ENCODE measurements at regions not wholly inside any gene's neighbourhood (a gene's known extent, or its start where the extent isn't known, plus 50 kb on each side); places are given as distances from the start of the nearest gene placed in this dataset.

- WGBS (ENCODE audit: low lambda C conversion rate): 3% methylated on average over 1 of the region's 1 CpG
- BruUV-seq (replicated peaks): no TSS peak
- intact Hi-C loops (cut with micrococcal nuclease; ENCODE audit: unreplicated experiment): no loop called here
- Histone ChIP-seq H3K4me1 (ENCODE audit: insufficient read depth, low read length) (no peaks in the 10 kb centered on the region), H4K20me1 (ENCODE audit: insufficient read depth, low read length) (no peaks in the 10 kb centered on the region), H3K27me3 (ENCODE audit: control insufficient read depth in 1 of 2, insufficient read depth in 2 of 2, low read length in 2 of 2) (no peaks in the 10 kb centered on the region), H2AFZ (ENCODE audit: low read length) (no peak overlapping the region), H3K4me2 (ENCODE audit: low read depth, low read length) (no peak overlapping the region), H3K27ac (ENCODE audit: extremely low read length, insufficient read depth, low read length) (no peak overlapping the region), H3K79me2 (ENCODE audit: insufficient read depth, low read length) (no peaks in the 10 kb centered on the region), H3K9me3 (ENCODE audit: low read length) (no peaks in the 10 kb centered on the region), H3K9ac (ENCODE audit: insufficient read depth, low read depth, low read length) (no peak overlapping the region), H3K4me3 (replicated peaks in 1 of 3; ENCODE audit: insufficient read depth in 1 of 3, low read depth in 2 of 3, low read length in 3 of 3) (no peak overlapping the region), H3K36me3 (replicated peaks in 1 of 2; ENCODE audit: control insufficient read depth in 1 of 2, insufficient read depth in 2 of 2, low read length in 2 of 2) (no peaks in the 10 kb centered on the region)
- no peak for DNase-seq (ENCODE audit: low spot score)
- POLR2A ChIA-PET: no interaction called here
- FAIRE-seq: no peak
- no peak for ATAC-seq
- TF ChIP-seq HNRNPL (IDR thresholded peaks at IDR 0.05; ENCODE audit: low read depth, low read length): no peak
- TF ChIP-seq MEF2D (CRISPR knock-in tag; IDR thresholded peaks at IDR 0.05): no peak
- peak; percentile 80 for TF ChIP-seq ATF7 (IDR thresholded peaks at IDR 0.05)
- no peak for TF ChIP-seq ATF7 (CRISPR knock-in tag; IDR thresholded peaks at IDR 0.05)
- no peak for TF ChIP-seq ZSCAN12 (CRISPR knock-in tag; IDR thresholded peaks at IDR 0.05)
- no peak for TF ChIP-seq ZNF503 (CRISPR knock-in tag; IDR thresholded peaks at IDR 0.05)
- TF ChIP-seq CREB1 (IDR thresholded peaks at IDR 0.05): peak; percentile 78
- TF ChIP-seq CREB1 (CRISPR knock-in tag; IDR thresholded peaks at IDR 0.05): no peak
- CTCF ChIA-PET (ENCODE audit: low intra/inter-chr PET ratio, low total read pairs): no interaction called here
- in situ Hi-C loops (cut with HindIII; ENCODE audit: extremely low pct_ligation_motif_present, low pct_unique_long_range_greater_than_20kb): no loop called here
Measured at GRCh38 chr13:87314822-87315221, 356.3 kb upstream of the SLITRK5 start.

DNA sequence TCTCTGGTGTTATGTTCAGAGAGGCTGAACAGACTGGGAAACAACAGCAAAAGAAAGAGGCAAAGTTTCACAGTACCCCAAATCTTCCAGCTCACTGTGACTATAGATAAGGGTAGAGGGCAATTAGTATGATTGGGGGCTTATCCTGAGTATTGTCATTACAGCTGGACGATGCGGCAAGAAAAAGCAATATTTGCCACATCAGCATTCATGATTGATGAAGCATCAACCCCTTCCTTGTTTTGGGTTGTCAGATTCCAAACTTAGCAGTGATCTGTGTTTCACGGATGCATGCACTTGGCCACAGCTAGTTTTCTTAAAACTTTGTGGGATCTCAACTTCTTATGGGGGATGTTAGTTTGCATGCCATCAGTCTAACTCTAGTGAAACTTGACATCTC lies 348.8 kb upstream of the SLITRK5 start:
- ChIA-PET CTCF (ENCODE audit: low intra/inter-chr PET ratio, low total read pairs) (no interaction called here), POLR2A (no interaction called here)
- TF ChIP-seq MEIS1 (CRISPR knock-in tag; IDR thresholded peaks at IDR 0.05; ENCODE audit: borderline replicate concordance) (no peak), MAFK (conservative IDR thresholded peaks at IDR 0.05 in 1 of 2, IDR thresholded peaks at IDR 0.05 in 1 of 2; ENCODE audit: low read length in 2 of 2) (peak; percentile 86 to 91), MAFF (IDR thresholded peaks at IDR 0.05; ENCODE audit: low read depth, low read length) (peak; percentile 89)
- no peaks in the 10 kb centered on the region for H3K9me3 ChIP-seq (ENCODE audit: low read length)
- WGBS (ENCODE audit: low lambda C conversion rate): 47% methylated on average over 3 of the region's 3 CpGs
- in situ Hi-C loops (cut with HindIII; ENCODE audit: extremely low pct_ligation_motif_present, low pct_unique_long_range_greater_than_20kb) (no loop called here), intact Hi-C loops (cut with micrococcal nuclease; ENCODE audit: unreplicated experiment) (no loop called here)
- no peak for DNase-seq (ENCODE audit: low spot score)
- H3K79me2 ChIP-seq (ENCODE audit: insufficient read depth, low read length): no peaks in the 10 kb centered on the region
- H2AFZ ChIP-seq (ENCODE audit: low read length): no peak overlapping the region
- no peaks in the 10 kb centered on the region for H4K20me1 ChIP-seq (ENCODE audit: insufficient read depth, low read length)
- no TSS peak for BruUV-seq (replicated peaks)
- H3K27ac ChIP-seq (ENCODE audit: extremely low read length, insufficient read depth, low read length): no peak overlapping the region
- no peak overlapping the region for H3K9ac ChIP-seq (ENCODE audit: insufficient read depth, low read depth, low read length)
- no peaks in the 10 kb centered on the region for H3K4me1 ChIP-seq (ENCODE audit: insufficient read depth, low read length)
- H3K4me2 ChIP-seq (ENCODE audit: low read depth, low read length): no peak overlapping the region
- H3K4me3 ChIP-seq (replicated peaks in 1 of 3; ENCODE audit: insufficient read depth in 1 of 3, low read depth in 2 of 3, low read length in 3 of 3): no peak overlapping the region
- FAIRE-seq: no peak
- H3K27me3 ChIP-seq (ENCODE audit: control insufficient read depth in 1 of 2, insufficient read depth in 2 of 2, low read length in 2 of 2): no peaks in the 10 kb centered on the region; a peak in 1 of 5 replicates
- no peaks in the 10 kb centered on the region for H3K36me3 ChIP-seq (replicated peaks in 1 of 2; ENCODE audit: control insufficient read depth in 1 of 2, insufficient read depth in 2 of 2, low read length in 2 of 2)
- no peak for ATAC-seq

Measured in HepG2 (cell line).